ENCODE measurements at regions not wholly inside any gene's neighbourhood (a gene's known extent, or its start where the extent isn't known, plus 50 kb on each side); places are given as distances from the start of the nearest gene placed in this dataset.
A peak's percentile ranks its signal among the peaks of the same experiment; 100 is the strongest.

GRCh38 chr6:17182961-17183360, 81.1 kb downstream of the STMND1 start:
- WGBS, 10 experiments: 0 to 72% (median 25%) methylated on average over 1 to 2 of the region's 2 CpGs; no CpG with 5 or more reads in 4 of the 10 experiments
- H3K27ac ChIP-seq: no peak overlapping the region
- ATAC-seq (replicated peaks in 6 of 8): no peak
- H3K4me3 ChIP-seq: no peak overlapping the region
- H3K4me1 ChIP-seq (replicated peaks in 1 of 2): peaks cover 0 to 8% of the 10 kb centered on the region in 2 donors
- in situ Hi-C loops (cut with MboI; ENCODE audit: low pct_unique_long_range_greater_than_20kb in 2 of 9, low sequenced_read_pairs in 9 of 9, unreplicated experiment in 9 of 9): no loop called here

GRCh38 chr6:17186925-17187324, 85.1 kb downstream of the STMND1 start:
- in situ Hi-C loops (cut with MboI; ENCODE audit: low pct_unique_long_range_greater_than_20kb in 2 of 9, low sequenced_read_pairs in 9 of 9, unreplicated experiment in 9 of 9): no loop called here
- no peak for ATAC-seq (replicated peaks in 6 of 8)
- Histone ChIP-seq H3K4me3 (no peak overlapping the region), H3K27ac (no peak overlapping the region), H3K4me1 (replicated peaks in 1 of 2) (no peaks in the 10 kb centered on the region)
- WGBS, 10 experiments: 0 to 100% (median 77%) methylated on average over 1 of the region's 1 CpG

GRCh38 chr6:17193106-17193775, 87.9 kb upstream of the RBM24 start:
- in situ Hi-C loops (cut with MboI; ENCODE audit: low pct_unique_long_range_greater_than_20kb in 2 of 9, low sequenced_read_pairs in 9 of 9, unreplicated experiment in 9 of 9): no loop called here
- WGBS, 10 experiments: 47 to 100% (median 91%) methylated on average over 1 to 3 of the region's 3 CpGs

GRCh38 chr6:17197607-17198006, 83.6 kb upstream of the RBM24 start:
- WGBS, 10 experiments: 88 to 100% (median 91%) methylated on average over 1 to 3 of the region's 6 CpGs; no CpG with 5 or more reads in 6 of the 10 experiments
- H3K4me3 ChIP-seq: no peak overlapping the region
- no peak for ATAC-seq (replicated peaks in 6 of 8)
- no peak overlapping the region for H3K27ac ChIP-seq
- no peaks in the 10 kb centered on the region for H3K4me1 ChIP-seq (replicated peaks in 1 of 2)
- in situ Hi-C loops (cut with MboI; ENCODE audit: low pct_unique_long_range_greater_than_20kb in 2 of 9, low sequenced_read_pairs in 9 of 9, unreplicated experiment in 9 of 9): no loop called here

More at GRCh38 chr6:17193106-17193775, 87.9 kb upstream of the RBM24 start:
- Histone ChIP-seq H3K4me3 (no peak overlapping the region), H3K4me1 (replicated peaks in 1 of 2) (no peaks in the 10 kb centered on the region), H3K27ac (no peak overlapping the region)
- ATAC-seq (replicated peaks in 6 of 8): no peak

GRCh38 chr6:17200395-17200794, 80.8 kb upstream of the RBM24 start:
- no peak overlapping the region for H3K4me3 ChIP-seq
- H3K27ac ChIP-seq: no peak overlapping the region
- in situ Hi-C loops (cut with MboI; ENCODE audit: low pct_unique_long_range_greater_than_20kb in 2 of 9, low sequenced_read_pairs in 9 of 9, unreplicated experiment in 9 of 9): no loop called here
- ATAC-seq (replicated peaks in 6 of 8): no peak
- no peaks in the 10 kb centered on the region for H3K4me1 ChIP-seq (replicated peaks in 1 of 2)
- WGBS, 10 experiments: 50 to 97% (median 90%) methylated on average over 1 to 15 of the region's 34 CpGs; no CpG with 5 or more reads in 4 of the 10 experiments

GRCh38 chr6:17202526-17202925, 78.6 kb upstream of the RBM24 start:
- Histone ChIP-seq H3K4me1 (replicated peaks in 1 of 2) (no peaks in the 10 kb centered on the region), H3K4me3 (no peak overlapping the region), H3K27ac (no peak overlapping the region)
- in situ Hi-C loops (cut with MboI; ENCODE audit: low pct_unique_long_range_greater_than_20kb in 2 of 9, low sequenced_read_pairs in 9 of 9, unreplicated experiment in 9 of 9): no loop called here
- no peak for ATAC-seq (replicated peaks in 6 of 8)
- WGBS, 10 experiments: 14 to 74% (median 55%) methylated on average over 2 to 7 of the region's 7 CpGs

GRCh38 chr6:17204533-17204932, 76.6 kb upstream of the RBM24 start:
- in situ Hi-C loops (cut with MboI; ENCODE audit: low pct_unique_long_range_greater_than_20kb in 2 of 9, low sequenced_read_pairs in 9 of 9, unreplicated experiment in 9 of 9): no loop called here
- 50 to 100% (median 100%) methylated on average over 1 of the region's 1 CpG; no CpG with 5 or more reads in 1 of the 10 experiments for WGBS, 10 experiments
- ATAC-seq (replicated peaks in 6 of 8): no peak
- no peaks in the 10 kb centered on the region for H3K4me1 ChIP-seq (replicated peaks in 1 of 2)
- H3K27ac ChIP-seq: no peak overlapping the region
- H3K4me3 ChIP-seq: no peak overlapping the region

GRCh38 chr6:17206566-17207072, 74.5 kb upstream of the RBM24 start:
- Histone ChIP-seq H3K4me3 (no peak overlapping the region), H3K4me1 (replicated peaks in 1 of 2) (no peaks in the 10 kb centered on the region), H3K27ac (no peak overlapping the region)
- WGBS, 10 experiments: 60 to 96% (median 94%) methylated on average over 1 to 9 of the region's 22 CpGs; no CpG with 5 or more reads in 7 of the 10 experiments
- in situ Hi-C loops (cut with MboI; ENCODE audit: low pct_unique_long_range_greater_than_20kb in 2 of 9, low sequenced_read_pairs in 9 of 9, unreplicated experiment in 9 of 9): no loop called here
- no peak for ATAC-seq (replicated peaks in 6 of 8)

GRCh38 chr6:17207281-17207680, 73.9 kb upstream of the RBM24 start:
- Histone ChIP-seq H3K27ac (no peak overlapping the region), H3K4me3 (no peak overlapping the region), H3K4me1 (replicated peaks in 1 of 2) (peaks cover 4% of the 10 kb centered on the region in 2 donors)
- 13 to 100% (median 100%) methylated on average over 2 of the region's 2 CpGs; no CpG with 5 or more reads in 5 of the 10 experiments for WGBS, 10 experiments
- ATAC-seq (replicated peaks in 6 of 8): no peak
- in situ Hi-C loops (cut with MboI; ENCODE audit: low pct_unique_long_range_greater_than_20kb in 2 of 9, low sequenced_read_pairs in 9 of 9, unreplicated experiment in 9 of 9): no loop called here

GRCh38 chr6:17210683-17211082, 70.5 kb upstream of the RBM24 start:
- H3K4me1 ChIP-seq (replicated peaks in 1 of 2): peaks cover 7 to 8% of the 10 kb centered on the region in 2 donors
- no peak for ATAC-seq (replicated peaks in 6 of 8)
- no peak overlapping the region for H3K27ac ChIP-seq
- in situ Hi-C loops (cut with MboI; ENCODE audit: low pct_unique_long_range_greater_than_20kb in 2 of 9, low sequenced_read_pairs in 9 of 9, unreplicated experiment in 9 of 9): no loop called here
- WGBS, 10 experiments: 46 to 100% (median 95%) methylated on average over 1 to 3 of the region's 3 CpGs; no CpG with 5 or more reads in 2 of the 10 experiments
- no peak overlapping the region for H3K4me3 ChIP-seq

GRCh38 chr6:17211101-17211500, 70.1 kb upstream of the RBM24 start:
- in situ Hi-C loops (cut with MboI; ENCODE audit: low pct_unique_long_range_greater_than_20kb in 2 of 9, low sequenced_read_pairs in 9 of 9, unreplicated experiment in 9 of 9): no loop called here
- Histone ChIP-seq H3K4me1 (replicated peaks in 1 of 2) (peaks cover 7 to 8% of the 10 kb centered on the region in 2 donors), H3K27ac (no peak overlapping the region), H3K4me3 (no peak overlapping the region)
- no peak for ATAC-seq (replicated peaks in 6 of 8)
- WGBS, 10 experiments: 80 to 100% methylated on average over 1 of the region's 3 CpGs; no CpG with 5 or more reads in 8 of the 10 experiments

- no peak overlapping the region for H3K27ac ChIP-seq
- peak overlapping the region in 1 of 5 donors; percentile 5 for H3K4me3 ChIP-seq
- H3K4me1 ChIP-seq (replicated peaks in 1 of 2): peaks cover 7 to 8% of the 10 kb centered on the region in 2 donors
- in situ Hi-C loops (cut with MboI; ENCODE audit: low pct_unique_long_range_greater_than_20kb in 2 of 9, low sequenced_read_pairs in 9 of 9, unreplicated experiment in 9 of 9): no loop called here
- 0 to 98% (median 45%) methylated on average over 1 to 10 of the region's 13 CpGs; no CpG with 5 or more reads in 3 of the 10 experiments for WGBS, 10 experiments
- peak in 5 of 8 experiments; percentile 96 to 97 (median 97) for ATAC-seq (replicated peaks in 6 of 8)
Observed at GRCh38 chr6:17212546-17213371, 68.4 kb upstream of the RBM24 start.

GRCh38 chr6:17214106-17214505, 67.1 kb upstream of the RBM24 start:
- H3K4me1 ChIP-seq (replicated peaks in 1 of 2): peaks cover 7 to 8% of the 10 kb centered on the region in 2 donors
- H3K27ac ChIP-seq: no peak overlapping the region
- WGBS, 10 experiments: 51 to 94% (median 85%) methylated on average over 1 to 7 of the region's 9 CpGs; no CpG with 5 or more reads in 2 of the 10 experiments
- H3K4me3 ChIP-seq: no peak overlapping the region
- in situ Hi-C loops (cut with MboI; ENCODE audit: low pct_unique_long_range_greater_than_20kb in 2 of 9, low sequenced_read_pairs in 9 of 9, unreplicated experiment in 9 of 9): no loop called here
- ATAC-seq (replicated peaks in 6 of 8): no peak

Measured in motor neuron (in vitro differentiated cells).